Lung (tissue), 11 donors: ENCODE measurements at regions not wholly inside any gene's neighbourhood (a gene's known extent, or its start where the extent isn't known, plus 50 kb on each side); places are given as distances from the start of the nearest gene placed in this dataset.

ENCODE experiments used
- ATAC-seq: fragments of 200-7000 bp; cut with Tn5 transposase; one replicate; pipeline ENCODE4 v1.9.1; 2020; ENCODE audit warnings: moderate number of reproducible peaks; ENCODE audit not compliant: insufficient read depth, low FRiP score
- DNase-seq, 3 donors: peaks; one replicate each; pipeline ENCODE4 v3.0.0-alpha.2; 2013 to 2017
- H3K27ac ChIP-seq, 2 donors: one replicate each; pipeline ENCODE4 v1.5.1; 2013; ENCODE audit warnings: mild to moderate bottlenecking in 2 of 2, moderate library complexity in 2 of 2, control low read depth in 1 of 2, inconsistent platforms in 1 of 2, low read depth in 1 of 2, low read length in 1 of 2
- H3K27me3 ChIP-seq, 3 donors: one replicate each; pipeline ENCODE4 v1.5.1; 2013; ENCODE audit warnings: low read length in 2 of 3; ENCODE audit not compliant: control insufficient read depth in 3 of 3, insufficient read depth in 3 of 3
- H3K36me3 ChIP-seq, 4 donors: one replicate each; pipeline ENCODE4 v1.5.1; 2013; ENCODE audit warnings: low read length in 4 of 4, mild to moderate bottlenecking in 1 of 4, moderate library complexity in 1 of 4; ENCODE audit not compliant: control insufficient read depth in 4 of 4, insufficient read depth in 4 of 4
- H3K4me1 ChIP-seq, 5 donors: one replicate each; pipeline ENCODE4 v1.5.1; 2013; ENCODE audit warnings: low read length in 5 of 5, mild to moderate bottlenecking in 2 of 5, moderate library complexity in 1 of 5; ENCODE audit not compliant: control insufficient read depth in 5 of 5, insufficient read depth in 5 of 5
- H3K4me3 ChIP-seq: one replicate; pipeline ENCODE4 v1.5.1; 2013; ENCODE audit warnings: mild to moderate bottlenecking, control low read depth, moderate library complexity
- H3K9ac ChIP-seq, 2 donors: one replicate each; pipeline ENCODE4 v1.5.1; 2013; ENCODE audit warnings: low read length in 2 of 2, control low read depth in 1 of 2; ENCODE audit not compliant: insufficient read depth in 1 of 2
- H3K9me3 ChIP-seq, 4 donors: one replicate each; pipeline ENCODE4 v1.5.1; 2013; ENCODE audit warnings: low read length in 3 of 4, mild to moderate bottlenecking in 1 of 4, moderate library complexity in 1 of 4; ENCODE audit not compliant: control insufficient read depth in 4 of 4, insufficient read depth in 3 of 4
- WGBS, 2 donors: extraction: QIAGEN DNeasy Blood & Tissue Kit; methylation state at CpG; one replicate each; pipeline ENCODE4 v1.1.7; 2013; 5-methylcytosine and 5-hydroxymethylcytosine counted together
- TF ChIP-seq, protein P1 (sequence below): IDR thresholded peaks from 2 replicates; pipeline ENCODE4 v1.5.1; 2012; ENCODE audit warnings: mild to moderate bottlenecking; ENCODE audit errors: control extremely low read depth, extremely low read depth
- donor health status: control.
- donor health status: control.
- donor health status: Bipolar disorder and iron deficiency.
- donor health status: healthy.
- donor health status: DM: yes; HTN: yes; CAD: no.

DNA sequence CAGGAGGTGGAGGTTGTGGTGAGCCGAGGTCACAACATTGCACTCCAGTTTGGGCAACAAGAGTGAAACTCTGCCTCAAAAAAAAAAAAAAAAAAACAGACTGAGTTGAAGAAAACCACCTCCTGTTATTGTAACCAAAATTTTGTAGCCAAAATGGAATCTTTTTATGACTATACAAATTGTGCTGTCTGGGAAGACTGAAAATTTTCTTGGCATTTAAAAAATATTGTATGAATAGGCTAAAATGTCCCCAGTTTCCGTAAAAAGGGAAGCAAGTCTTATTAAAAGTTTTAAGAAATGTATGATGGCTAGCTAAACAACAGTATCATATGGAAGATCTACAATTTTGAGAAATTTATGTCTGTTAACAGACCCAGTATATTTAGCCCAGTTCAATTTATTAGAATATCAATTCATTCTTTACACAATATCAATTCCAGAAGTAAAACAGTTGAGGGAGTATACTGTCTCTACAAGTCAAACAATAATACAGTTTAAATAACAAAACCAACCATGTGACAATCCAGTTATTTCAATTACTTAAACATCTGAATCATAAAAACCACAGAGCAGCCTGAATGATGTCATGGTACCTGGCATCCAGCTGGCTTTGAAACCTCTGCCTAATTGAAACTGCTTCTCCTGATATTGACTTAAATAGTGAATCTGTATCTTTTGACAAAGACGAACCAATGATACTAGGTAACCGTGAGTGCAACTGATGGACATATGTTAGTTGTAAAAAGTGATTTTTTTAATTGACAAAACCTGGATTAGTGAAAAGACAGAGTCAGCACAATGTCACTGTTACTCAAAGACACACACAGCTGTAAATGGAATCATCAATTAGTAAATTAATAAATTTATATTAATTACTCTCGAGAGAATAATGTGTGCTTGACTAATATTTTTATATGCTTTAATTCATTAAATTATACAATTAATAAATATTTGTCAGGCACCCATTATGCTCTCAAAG lies 166.6 kb upstream of the MARCKS start:
- WGBS, 2 donors: 70 to 80% methylated on average over 5 of the region's 5 CpGs
- no peak overlapping the region for H3K9ac ChIP-seq
- DNase-seq: no peak
- no peaks in the 10 kb centered on the region for H3K4me1 ChIP-seq
- TF ChIP-seq, protein P1, sequence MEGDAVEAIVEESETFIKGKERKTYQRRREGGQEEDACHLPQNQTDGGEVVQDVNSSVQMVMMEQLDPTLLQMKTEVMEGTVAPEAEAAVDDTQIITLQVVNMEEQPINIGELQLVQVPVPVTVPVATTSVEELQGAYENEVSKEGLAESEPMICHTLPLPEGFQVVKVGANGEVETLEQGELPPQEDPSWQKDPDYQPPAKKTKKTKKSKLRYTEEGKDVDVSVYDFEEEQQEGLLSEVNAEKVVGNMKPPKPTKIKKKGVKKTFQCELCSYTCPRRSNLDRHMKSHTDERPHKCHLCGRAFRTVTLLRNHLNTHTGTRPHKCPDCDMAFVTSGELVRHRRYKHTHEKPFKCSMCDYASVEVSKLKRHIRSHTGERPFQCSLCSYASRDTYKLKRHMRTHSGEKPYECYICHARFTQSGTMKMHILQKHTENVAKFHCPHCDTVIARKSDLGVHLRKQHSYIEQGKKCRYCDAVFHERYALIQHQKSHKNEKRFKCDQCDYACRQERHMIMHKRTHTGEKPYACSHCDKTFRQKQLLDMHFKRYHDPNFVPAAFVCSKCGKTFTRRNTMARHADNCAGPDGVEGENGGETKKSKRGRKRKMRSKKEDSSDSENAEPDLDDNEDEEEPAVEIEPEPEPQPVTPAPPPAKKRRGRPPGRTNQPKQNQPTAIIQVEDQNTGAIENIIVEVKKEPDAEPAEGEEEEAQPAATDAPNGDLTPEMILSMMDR: no peak
- no peaks in the 10 kb centered on the region for H3K9me3 ChIP-seq
- ATAC-seq: no peak
- no peak overlapping the region for H3K27ac ChIP-seq
- no peaks in the 10 kb centered on the region for H3K36me3 ChIP-seq
- H3K4me3 ChIP-seq: no peak overlapping the region
- no peaks in the 10 kb centered on the region for H3K27me3 ChIP-seq

DNA sequence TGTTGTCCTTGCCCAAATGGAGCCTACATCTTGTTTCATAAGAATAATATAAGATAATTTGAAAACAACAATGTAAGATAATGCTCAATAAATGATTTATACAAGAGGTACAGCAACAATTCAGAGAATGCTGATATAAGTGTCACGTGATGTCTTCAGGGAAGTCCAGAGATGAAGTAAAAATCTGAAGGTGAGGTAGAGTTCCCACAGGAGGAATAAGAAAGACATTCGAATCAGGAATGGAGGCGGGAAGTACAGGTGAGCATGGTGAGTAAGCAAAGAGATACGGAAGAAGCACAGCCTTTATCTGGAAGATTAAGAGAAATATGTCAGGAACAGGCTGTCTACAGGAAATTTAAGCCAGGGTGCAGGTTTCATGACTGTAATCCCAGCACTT lies 165.9 kb upstream of the MARCKS start:
- H3K27ac ChIP-seq: no peak overlapping the region
- TF ChIP-seq, protein P1: no peak
- peaks cover 0 to 6% (median 0%) of the 10 kb centered on the region in 5 donors for H3K4me1 ChIP-seq
- no peaks in the 10 kb centered on the region for H3K36me3 ChIP-seq
- no peaks in the 10 kb centered on the region for H3K27me3 ChIP-seq
- H3K9me3 ChIP-seq: no peaks in the 10 kb centered on the region
- H3K9ac ChIP-seq: no peak overlapping the region
- H3K4me3 ChIP-seq: no peak overlapping the region
- ATAC-seq (no peak), DNase-seq (no peak)
- WGBS, 2 donors: 94 to 96% methylated on average over 4 of the region's 4 CpGs

DNA sequence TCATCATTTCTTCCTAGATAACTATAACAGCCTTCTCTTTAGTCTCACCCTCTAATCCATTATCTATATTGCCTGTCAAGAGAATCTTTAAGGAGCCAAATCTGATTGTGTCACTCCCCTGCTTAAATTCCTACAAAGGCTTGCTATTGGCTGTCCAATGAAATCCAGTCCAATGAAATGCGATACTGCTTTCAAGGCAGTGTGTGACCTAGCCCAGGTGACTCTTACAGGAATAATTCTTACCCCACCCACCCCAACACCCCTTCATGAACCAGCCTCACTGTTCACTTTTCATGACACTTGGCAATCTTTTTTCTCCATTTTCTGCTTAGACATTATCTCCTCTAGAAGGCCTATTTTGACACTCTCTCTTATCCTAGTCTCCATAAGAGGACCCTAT lies 163.3 kb upstream of the MARCKS start:
- H3K9me3 ChIP-seq: no peaks in the 10 kb centered on the region
- no peaks in the 10 kb centered on the region for H3K27me3 ChIP-seq
- DNase-seq: no peak
- H3K9ac ChIP-seq: no peak overlapping the region
- peaks cover 0 to 6% (median 0%) of the 10 kb centered on the region in 5 donors for H3K4me1 ChIP-seq
- H3K36me3 ChIP-seq: no peaks in the 10 kb centered on the region
- no peak overlapping the region for H3K4me3 ChIP-seq
- ATAC-seq: no peak
- 97 to 100% methylated on average over 1 of the region's 1 CpG for WGBS, 2 donors
- TF ChIP-seq, protein P1: no peak
- H3K27ac ChIP-seq: no peak overlapping the region
